Fibroblast of lung (primary cell): ENCODE measurements at regions not wholly inside any gene's neighbourhood (a gene's known extent, or its start where the extent isn't known, plus 50 kb on each side); places are given as distances from the start of the nearest gene placed in this dataset.

Source experiments
- EZH2 ChIP-seq: IDR thresholded peaks from 2 replicates; pipeline ENCODE4 v1.5.1; 2012; ENCODE audit warnings: low read length, control low read depth, mild to moderate bottlenecking; ENCODE audit errors: missing control alignments
- TF ChIP-seq, protein P1 (sequence below), 2 donors: IDR thresholded peaks in 1 of 2; conservative IDR thresholded peaks in 1 of 2; 1 replicate in 1 of 2; 2 replicates in 1 of 2; pipeline ENCODE4 v1.5.1; 2011 to 2012; ENCODE audit warnings: low read length in 2 of 2, control low read depth in 1 of 2, inconsistent platforms in 1 of 2, low read depth in 1 of 2, mild to moderate bottlenecking in 1 of 2

DNA sequence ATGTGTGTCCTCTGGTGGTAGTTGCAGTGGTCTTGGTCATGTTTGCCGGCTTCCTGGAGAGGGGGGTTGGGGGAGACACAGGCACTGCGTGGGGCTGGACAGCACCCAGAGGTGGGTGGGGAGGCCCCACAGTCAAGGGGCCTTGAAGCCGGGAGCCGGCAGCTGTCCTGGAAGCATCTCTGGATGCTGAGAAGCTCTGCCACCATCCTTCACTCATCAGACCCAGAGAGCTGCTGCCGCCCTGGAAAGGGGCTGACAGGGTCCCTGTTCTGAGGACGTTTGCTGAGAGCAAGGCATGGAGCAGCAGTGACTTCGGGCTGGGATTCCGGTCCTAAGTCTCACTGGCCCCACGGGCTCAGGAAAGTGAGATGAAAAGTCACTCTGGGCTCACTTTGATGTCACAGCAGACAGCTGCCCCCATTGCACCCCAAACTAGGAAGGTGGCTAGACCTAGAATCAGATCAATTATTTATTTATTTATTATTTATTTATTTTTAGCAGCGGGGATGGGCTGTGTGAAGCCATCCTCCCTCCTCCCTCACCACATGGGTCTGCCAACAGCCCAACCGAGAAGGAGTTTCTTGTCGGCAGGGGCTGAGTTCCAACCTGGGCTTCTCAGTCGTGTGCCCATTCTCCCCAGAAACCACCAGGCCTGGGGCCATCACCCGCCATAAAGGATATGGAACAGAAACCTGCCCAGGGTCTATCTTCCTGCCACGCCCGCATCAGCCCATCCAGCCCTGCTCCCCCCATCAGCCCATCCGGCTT is 547.4 kb downstream of the PTPRU start:
- TF ChIP-seq, protein P1, sequence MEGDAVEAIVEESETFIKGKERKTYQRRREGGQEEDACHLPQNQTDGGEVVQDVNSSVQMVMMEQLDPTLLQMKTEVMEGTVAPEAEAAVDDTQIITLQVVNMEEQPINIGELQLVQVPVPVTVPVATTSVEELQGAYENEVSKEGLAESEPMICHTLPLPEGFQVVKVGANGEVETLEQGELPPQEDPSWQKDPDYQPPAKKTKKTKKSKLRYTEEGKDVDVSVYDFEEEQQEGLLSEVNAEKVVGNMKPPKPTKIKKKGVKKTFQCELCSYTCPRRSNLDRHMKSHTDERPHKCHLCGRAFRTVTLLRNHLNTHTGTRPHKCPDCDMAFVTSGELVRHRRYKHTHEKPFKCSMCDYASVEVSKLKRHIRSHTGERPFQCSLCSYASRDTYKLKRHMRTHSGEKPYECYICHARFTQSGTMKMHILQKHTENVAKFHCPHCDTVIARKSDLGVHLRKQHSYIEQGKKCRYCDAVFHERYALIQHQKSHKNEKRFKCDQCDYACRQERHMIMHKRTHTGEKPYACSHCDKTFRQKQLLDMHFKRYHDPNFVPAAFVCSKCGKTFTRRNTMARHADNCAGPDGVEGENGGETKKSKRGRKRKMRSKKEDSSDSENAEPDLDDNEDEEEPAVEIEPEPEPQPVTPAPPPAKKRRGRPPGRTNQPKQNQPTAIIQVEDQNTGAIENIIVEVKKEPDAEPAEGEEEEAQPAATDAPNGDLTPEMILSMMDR (conservative IDR thresholded peaks at IDR 0.05 in 1 of 2, IDR thresholded peaks at IDR 0.05 in 1 of 2; ENCODE audit: low read depth in 1 of 2, low read length in 2 of 2), result no peak
- no peak for TF ChIP-seq EZH2
